Ascending aorta (tissue), 2 donors: ENCODE measurements at regions not wholly inside any gene's neighbourhood (a gene's known extent, or its start where the extent isn't known, plus 50 kb on each side); places are given as distances from the start of the nearest gene placed in this dataset.

ENCODE experiments used
- DNase-seq, 2 donors: peaks; one replicate each; pipeline ENCODE4 v3.0.0-alpha.2; 2019; ENCODE audit warnings: low spot score in 2 of 2
- H3K27ac ChIP-seq, 2 donors: fragments of 200-600 bp; sonication (generic); one replicate each; pipeline ENCODE4 v1.5.1; 2016 to 2017; ENCODE audit warnings: mild to moderate bottlenecking in 1 of 2
- H3K27me3 ChIP-seq: fragments of 200-600 bp; sonication (generic); one replicate; pipeline ENCODE4 v1.5.1; 2017
- H3K36me3 ChIP-seq, 2 donors: fragments of 200-600 bp; sonication (generic); one replicate each; pipeline ENCODE4 v1.5.1; 2016
- H3K4me1 ChIP-seq, 2 donors: fragments of 200-600 bp; sonication (generic); one replicate each; pipeline ENCODE4 v1.5.1; 2016 to 2017; ENCODE audit warnings: mild to moderate bottlenecking in 1 of 2
- H3K4me3 ChIP-seq, 2 donors: fragments of 200-600 bp; sonication (generic); one replicate each; pipeline ENCODE4 v1.5.1; 2016 to 2017; ENCODE audit warnings: mild to moderate bottlenecking in 1 of 2
- H3K9me3 ChIP-seq, 2 donors: fragments of 200-600 bp; sonication (generic); one replicate each; pipeline ENCODE4 v1.5.1; 2016
- intact Hi-C: fragments of 100-400 bp; cut with DNase I; formaldehyde crosslinking; loops from one replicate; pipeline ENCODE4 v1.15.1; 2023
- TF ChIP-seq, protein P1 (sequence below), 3 experiments: fragments of 200-600 bp in 2 of 3; fragments of 450-650 bp in 1 of 3; sonication (generic) in 2 of 3; IDR thresholded peaks; one replicate each; pipeline ENCODE4 v1.5.1; 2016 to 2019; ENCODE audit warnings: antibody characterized with exemption in 3 of 3, mild to moderate bottlenecking in 1 of 3, moderate library complexity in 1 of 3

DNA sequence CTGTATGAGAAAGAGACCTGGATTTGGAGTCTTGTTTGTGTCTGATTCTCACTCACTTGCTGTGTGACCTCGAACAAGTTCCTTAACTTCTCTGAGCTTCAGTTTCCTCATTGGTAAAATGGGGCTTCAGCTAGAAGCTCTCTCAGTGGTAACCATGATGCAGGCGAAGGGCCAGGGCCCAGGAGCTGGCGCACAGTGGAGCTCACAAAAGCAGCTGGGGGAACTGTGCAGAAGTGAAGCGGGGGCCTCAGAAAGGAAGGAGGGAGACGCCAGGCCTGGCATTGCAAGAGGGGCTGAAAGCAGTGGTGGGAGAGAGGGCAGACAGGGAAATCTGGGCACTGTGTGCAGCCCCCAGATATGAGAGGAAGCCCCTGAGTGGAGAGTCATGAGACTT lies 88.9 kb upstream of the RUNX3 start:
- TF ChIP-seq, protein P1, sequence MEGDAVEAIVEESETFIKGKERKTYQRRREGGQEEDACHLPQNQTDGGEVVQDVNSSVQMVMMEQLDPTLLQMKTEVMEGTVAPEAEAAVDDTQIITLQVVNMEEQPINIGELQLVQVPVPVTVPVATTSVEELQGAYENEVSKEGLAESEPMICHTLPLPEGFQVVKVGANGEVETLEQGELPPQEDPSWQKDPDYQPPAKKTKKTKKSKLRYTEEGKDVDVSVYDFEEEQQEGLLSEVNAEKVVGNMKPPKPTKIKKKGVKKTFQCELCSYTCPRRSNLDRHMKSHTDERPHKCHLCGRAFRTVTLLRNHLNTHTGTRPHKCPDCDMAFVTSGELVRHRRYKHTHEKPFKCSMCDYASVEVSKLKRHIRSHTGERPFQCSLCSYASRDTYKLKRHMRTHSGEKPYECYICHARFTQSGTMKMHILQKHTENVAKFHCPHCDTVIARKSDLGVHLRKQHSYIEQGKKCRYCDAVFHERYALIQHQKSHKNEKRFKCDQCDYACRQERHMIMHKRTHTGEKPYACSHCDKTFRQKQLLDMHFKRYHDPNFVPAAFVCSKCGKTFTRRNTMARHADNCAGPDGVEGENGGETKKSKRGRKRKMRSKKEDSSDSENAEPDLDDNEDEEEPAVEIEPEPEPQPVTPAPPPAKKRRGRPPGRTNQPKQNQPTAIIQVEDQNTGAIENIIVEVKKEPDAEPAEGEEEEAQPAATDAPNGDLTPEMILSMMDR (IDR thresholded peaks at IDR 0.05): no peak
- intact Hi-C loops: no loop called here
- no peak for DNase-seq
- H3K9me3 ChIP-seq: no peaks in the 10 kb centered on the region
- H3K36me3 ChIP-seq: no peaks in the 10 kb centered on the region
- no peaks in the 10 kb centered on the region for H3K27me3 ChIP-seq
- no peak overlapping the region for H3K27ac ChIP-seq
- no peak overlapping the region for H3K4me3 ChIP-seq
- H3K4me1 ChIP-seq: no peaks in the 10 kb centered on the region

DNA sequence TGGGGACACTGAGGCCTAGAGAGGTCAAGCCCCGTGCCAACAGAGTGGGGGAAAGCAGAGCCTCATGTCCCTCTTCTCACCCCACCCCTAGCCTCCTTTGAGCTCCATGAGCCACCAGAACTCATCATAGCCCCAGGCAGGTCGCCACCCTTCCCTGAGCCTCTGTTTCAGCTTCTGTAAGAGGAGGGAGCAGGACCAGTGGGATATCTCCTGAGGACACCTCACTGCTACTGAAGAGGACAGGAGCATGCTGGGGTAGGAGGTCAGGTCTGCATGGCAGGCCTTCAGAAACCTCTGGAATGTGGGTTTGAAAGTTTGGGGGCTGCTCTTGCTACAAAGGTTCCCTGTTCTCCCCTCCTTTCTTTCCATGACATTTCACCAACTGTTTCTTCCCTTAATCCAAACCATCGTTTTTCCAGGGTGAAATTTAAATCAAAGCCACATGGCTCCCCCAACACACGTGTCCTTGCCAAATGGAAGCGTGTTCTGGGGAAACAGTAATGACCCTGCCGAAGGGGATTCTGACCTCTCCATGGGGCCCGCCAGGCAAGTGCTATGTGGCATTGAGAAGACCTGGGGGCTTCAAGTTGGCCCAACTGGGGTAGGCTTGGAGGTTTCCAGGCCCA lies 88.1 kb upstream of the RUNX3 start:
- TF ChIP-seq, protein P1 (IDR thresholded peaks at IDR 0.05): no peak
- Histone ChIP-seq H3K4me1 (no peaks in the 10 kb centered on the region), H3K27me3 (no peaks in the 10 kb centered on the region), H3K36me3 (no peaks in the 10 kb centered on the region), H3K4me3 (no peak overlapping the region), H3K27ac (no peak overlapping the region), H3K9me3 (no peaks in the 10 kb centered on the region)
- intact Hi-C loops: no loop called here
- no peak for DNase-seq

DNA sequence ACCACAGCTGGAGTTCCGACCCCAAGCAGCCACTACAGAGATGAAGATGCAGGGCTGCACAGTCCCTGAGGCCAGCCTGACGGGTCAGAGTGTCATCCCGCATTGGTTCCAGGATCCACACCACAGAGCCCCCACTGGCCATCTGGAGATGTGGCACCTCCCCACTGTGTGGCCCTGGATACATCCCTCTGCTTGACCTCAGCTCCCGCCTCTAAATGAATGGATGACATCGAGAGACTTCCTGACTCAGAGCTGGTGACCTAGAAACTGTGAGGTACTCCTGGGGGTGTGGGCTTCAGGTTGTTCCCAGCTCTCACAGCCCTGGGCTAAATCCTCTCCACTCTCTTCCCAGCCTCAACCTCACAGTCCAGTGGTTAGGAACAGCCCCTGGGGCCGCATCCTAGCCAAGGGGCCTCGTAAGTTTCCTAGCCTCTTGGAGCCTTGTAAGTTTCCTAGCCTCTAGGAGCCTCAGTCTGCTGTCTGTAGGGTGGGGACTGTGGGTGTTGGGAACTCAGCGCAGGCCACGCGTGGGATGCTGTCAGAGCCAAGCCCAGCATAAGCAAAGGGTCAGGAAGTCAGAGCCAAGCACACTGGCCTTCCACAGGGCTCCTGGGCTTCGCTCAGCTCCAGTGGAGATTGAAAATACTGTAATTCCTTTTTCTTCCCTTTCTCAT lies 87.5 kb upstream of the RUNX3 start:
- H3K27me3 ChIP-seq: no peaks in the 10 kb centered on the region
- no peak overlapping the region for H3K4me3 ChIP-seq
- no peaks in the 10 kb centered on the region for H3K4me1 ChIP-seq
- intact Hi-C loops: no loop called here
- DNase-seq: no peak
- H3K36me3 ChIP-seq: no peaks in the 10 kb centered on the region
- no peak overlapping the region for H3K27ac ChIP-seq
- TF ChIP-seq, protein P1 (IDR thresholded peaks at IDR 0.05): no peak
- H3K9me3 ChIP-seq: no peaks in the 10 kb centered on the region

DNA sequence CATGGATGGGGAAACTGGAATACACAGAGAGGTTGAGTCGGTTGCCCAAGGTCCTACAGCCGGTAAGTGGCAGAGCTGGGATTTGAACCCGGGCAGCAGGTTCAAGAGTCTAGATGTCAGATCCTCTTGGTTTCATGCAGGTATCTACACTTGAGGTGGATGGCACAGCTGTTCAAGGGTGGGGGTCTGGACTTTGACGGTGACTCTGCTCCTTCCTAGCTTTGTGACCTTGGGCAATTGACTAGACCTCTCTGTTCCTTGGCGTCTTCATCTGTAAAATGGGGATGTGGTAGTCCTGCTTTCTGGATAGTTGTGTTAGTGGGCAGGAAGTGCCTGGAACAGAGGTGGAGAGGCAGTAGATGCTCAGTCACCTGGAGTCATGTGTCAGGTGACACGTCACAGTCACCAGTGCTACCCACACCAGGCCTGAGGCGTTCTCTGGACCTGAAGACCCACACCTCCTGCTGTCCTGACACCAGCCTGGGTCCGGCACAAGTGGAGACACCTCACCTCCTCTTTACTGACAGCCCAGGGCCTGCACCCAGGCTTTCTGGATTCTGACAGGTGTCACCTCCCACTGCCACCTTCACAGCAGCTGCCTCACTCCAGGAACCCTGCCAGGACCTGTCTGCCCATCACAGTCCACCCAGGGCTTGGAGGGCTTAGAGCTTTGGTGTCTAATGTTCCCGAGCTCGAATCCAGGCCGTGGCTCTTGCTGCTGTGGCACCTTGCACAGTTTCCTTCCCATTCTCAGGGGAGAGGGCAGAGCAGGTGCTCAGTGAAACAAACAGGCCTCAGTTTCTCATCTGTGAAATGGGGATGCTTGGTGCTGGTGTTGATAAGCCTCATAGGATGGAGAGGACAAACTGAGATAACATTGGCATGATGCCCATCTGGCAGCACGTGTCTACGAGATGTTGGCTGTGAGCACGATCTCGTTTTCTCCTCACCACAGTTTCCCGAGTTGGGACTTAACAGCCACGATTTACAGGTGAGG lies 83.2 kb upstream of the RUNX3 start:
- intact Hi-C loops: no loop called here
- H3K27me3 ChIP-seq: no peaks in the 10 kb centered on the region
- TF ChIP-seq, protein P1 (IDR thresholded peaks at IDR 0.05): no peak

DNA sequence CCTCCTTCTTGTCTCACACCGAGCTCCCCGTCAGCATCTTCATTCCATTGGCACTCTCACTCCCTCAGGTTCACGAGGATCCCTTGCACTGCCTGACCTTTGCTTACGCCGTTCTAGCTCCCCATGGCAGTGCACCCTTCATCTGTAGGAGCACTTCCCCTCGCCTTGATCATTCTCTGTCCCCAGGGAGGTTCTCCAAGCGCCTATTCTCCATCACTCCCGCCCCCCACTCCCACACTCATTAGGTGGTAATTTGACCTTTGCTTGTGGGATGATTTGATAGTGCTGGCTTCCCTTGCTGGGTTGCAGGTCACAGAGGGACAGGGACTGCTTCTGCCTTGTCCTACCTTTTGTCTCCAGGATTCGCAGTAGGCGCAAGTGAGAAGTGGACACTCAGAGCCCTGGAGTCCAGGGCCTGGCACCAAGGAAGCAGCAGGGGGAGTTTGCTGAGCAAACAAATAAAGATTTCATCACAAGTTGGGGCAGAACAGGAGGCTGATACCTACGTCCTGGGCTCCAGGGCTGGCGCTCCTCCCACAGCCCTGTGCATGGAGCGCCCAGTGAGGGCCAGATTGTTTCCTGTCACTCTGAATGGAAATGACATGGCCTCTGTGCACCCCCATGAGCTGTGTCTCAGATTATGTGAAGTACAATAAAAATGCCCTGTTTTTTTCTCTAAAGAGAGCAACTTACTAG lies 82.0 kb upstream of the RUNX3 start:
- TF ChIP-seq, protein P1 (IDR thresholded peaks at IDR 0.05): no peak
- H3K4me1 ChIP-seq: no peaks in the 10 kb centered on the region

More for the DNA sequence above, 83.2 kb upstream of the RUNX3 start:
- Histone ChIP-seq H3K4me1 (no peaks in the 10 kb centered on the region), H3K4me3 (no peak overlapping the region), H3K36me3 (no peaks in the 10 kb centered on the region), H3K9me3 (no peaks in the 10 kb centered on the region), H3K27ac (no peak overlapping the region)
- no peak for DNase-seq

More for the DNA sequence above, 82.0 kb upstream of the RUNX3 start:
- no peaks in the 10 kb centered on the region for H3K36me3 ChIP-seq
- no peak overlapping the region for H3K27ac ChIP-seq
- intact Hi-C loops: no loop called here
- H3K27me3 ChIP-seq: no peaks in the 10 kb centered on the region
- no peak for DNase-seq
- H3K4me3 ChIP-seq: no peak overlapping the region
- no peaks in the 10 kb centered on the region for H3K9me3 ChIP-seq
